ENCODE measurements at regions not wholly inside any gene's neighbourhood (a gene's known extent, or its start where the extent isn't known, plus 50 kb on each side); places are given as distances from the start of the nearest gene placed in this dataset.
"Not testable (repeated sequence)": the region's sequence is repeated elsewhere in the genome, so short reads cannot be mapped to it uniquely, and the experiment has no call there.

GRCh38 chr4:126144543-126145237 lies 829.9 kb downstream of the FAT4 start:
- no peak for DNase-seq

GRCh38 chr4:126168484-126168883 lies 853.7 kb downstream of the FAT4 start:
- no peak for DNase-seq

- DNase-seq: no peak
Measured at GRCh38 chr4:126172126-126172525, 857.4 kb downstream of the FAT4 start.

GRCh38 chr4:126174627-126175026 lies 859.9 kb downstream of the FAT4 start:
- no peak for DNase-seq

- no peak for DNase-seq
Measured at GRCh38 chr4:126180642-126181041, 865.9 kb downstream of the FAT4 start.

- DNase-seq: no peak
Measured at GRCh38 chr4:126182336-126182735, 867.6 kb downstream of the FAT4 start.

- no peak for DNase-seq
Measured at GRCh38 chr4:126182786-126183185, 868.0 kb downstream of the FAT4 start.

- DNase-seq: no peak
Measured at GRCh38 chr4:126183206-126183605, 868.5 kb downstream of the FAT4 start.

GRCh38 chr4:126191536-126191935 lies 876.8 kb downstream of the FAT4 start:
- DNase-seq: no peak

GRCh38 chr4:126192506-126192905 lies 877.8 kb downstream of the FAT4 start:
- DNase-seq: no peak

GRCh38 chr4:126201251-126202138 lies 886.7 kb downstream of the FAT4 start:
- not testable (repeated sequence) for DNase-seq

GRCh38 chr4:126202226-126202625 lies 887.5 kb downstream of the FAT4 start:
- no peak for DNase-seq

GRCh38 chr4:126207910-126208309 lies 893.2 kb downstream of the FAT4 start:
- no peak for DNase-seq

GRCh38 chr4:126209147-126209546 lies 894.4 kb downstream of the FAT4 start:
- no peak for DNase-seq

GRCh38 chr4:126213996-126214395 lies 899.2 kb downstream of the FAT4 start:
- no peak for DNase-seq

GRCh38 chr4:126215759-126216158 lies 901.0 kb downstream of the FAT4 start:
- no peak for DNase-seq

- no peak for DNase-seq
Measured at GRCh38 chr4:126216611-126217010, 901.9 kb downstream of the FAT4 start.

GRCh38 chr4:126221282-126221681 lies 906.5 kb downstream of the FAT4 start:
- peak; percentile 48 for DNase-seq

GRCh38 chr4:126221717-126222340 lies 907.1 kb downstream of the FAT4 start:
- DNase-seq: peak; percentile 33

- no peak for DNase-seq
Measured at GRCh38 chr4:126223784-126224407, 909.1 kb downstream of the FAT4 start.

- no peak for DNase-seq
Measured at GRCh38 chr4:126227428-126227827, 912.7 kb downstream of the FAT4 start.

- no peak for DNase-seq
Measured at GRCh38 chr4:126230269-126230668, 915.5 kb downstream of the FAT4 start.

GRCh38 chr4:126233483-126233882 lies 918.7 kb downstream of the FAT4 start:
- no peak for DNase-seq
